ENCODE measurements at regions not wholly inside any gene's neighbourhood (a gene's known extent, or its start where the extent isn't known, plus 50 kb on each side); places are given as distances from the start of the nearest gene placed in this dataset.

DNA sequence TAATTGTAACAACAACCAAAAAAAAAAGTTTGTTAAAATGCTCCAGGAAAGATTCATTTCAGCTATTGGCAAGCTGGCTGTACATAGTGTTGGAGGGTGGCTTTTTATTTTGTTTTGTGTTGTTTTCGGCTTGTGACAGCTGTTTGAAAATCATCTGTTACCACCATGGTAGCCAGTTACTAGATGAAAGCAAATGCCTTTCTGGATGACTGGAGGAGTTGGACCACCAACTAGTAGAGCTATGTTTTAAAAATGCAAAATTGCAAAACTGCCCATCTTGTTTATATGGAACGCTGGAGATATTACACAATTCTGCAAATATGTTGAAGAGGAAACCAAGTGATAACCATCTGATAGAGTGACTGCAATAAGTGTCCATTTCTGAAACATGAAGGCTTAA, 53.2 kb upstream of the TNIP3 start:
- Histone ChIP-seq H3K9me3 (ENCODE audit: low read length) (no peaks in the 10 kb centered on the region), H3K36me3 (replicated peaks in 1 of 2; ENCODE audit: control insufficient read depth in 1 of 2, insufficient read depth in 2 of 2, low read length in 2 of 2) (no peaks in the 10 kb centered on the region), H3K4me1 (ENCODE audit: insufficient read depth, low read length) (no peaks in the 10 kb centered on the region), H3K27me3 (ENCODE audit: control insufficient read depth in 1 of 2, insufficient read depth in 2 of 2, low read length in 2 of 2) (no peaks in the 10 kb centered on the region; a peak in 2 of 5 replicates), H3K4me2 (ENCODE audit: low read depth, low read length) (no peak overlapping the region), H3K27ac (ENCODE audit: extremely low read length, insufficient read depth, low read length) (no peak overlapping the region), H4K20me1 (ENCODE audit: insufficient read depth, low read length) (no peaks in the 10 kb centered on the region), H2AFZ (ENCODE audit: low read length) (no peak overlapping the region), H3K79me2 (ENCODE audit: insufficient read depth, low read length) (no peaks in the 10 kb centered on the region), H3K4me3 (replicated peaks in 1 of 3; ENCODE audit: insufficient read depth in 1 of 3, low read depth in 2 of 3, low read length in 3 of 3) (no peak overlapping the region), H3K9ac (ENCODE audit: insufficient read depth, low read depth, low read length) (no peak overlapping the region)
- intact Hi-C loops (cut with micrococcal nuclease; ENCODE audit: unreplicated experiment): no loop called here
- in situ Hi-C loops (cut with HindIII; ENCODE audit: extremely low pct_ligation_motif_present, low pct_unique_long_range_greater_than_20kb): no loop called here
- ChIA-PET POLR2A (no interaction called here), CTCF (ENCODE audit: low intra/inter-chr PET ratio, low total read pairs) (no interaction called here)
- no peak for FAIRE-seq
- TF ChIP-seq AGO1 (IDR thresholded peaks at IDR 0.05; ENCODE audit: low read depth, low read length, poor library complexity, severe bottlenecking) (no peak), ZEB1 (IDR thresholded peaks at IDR 0.05; ENCODE audit: insufficient replicate concordance, low read depth) (no peak), ZNF556 (CRISPR knock-in tag; IDR thresholded peaks at IDR 0.05; ENCODE audit: borderline replicate concordance) (no peak), ZNF768 (CRISPR knock-in tag; IDR thresholded peaks at IDR 0.05) (no peak), NCOA2 (CRISPR knock-in tag; IDR thresholded peaks at IDR 0.05) (no peak), ZNF441 (CRISPR knock-in tag; IDR thresholded peaks at IDR 0.05; ENCODE audit: borderline replicate concordance) (no peak), ZNF883 (CRISPR knock-in tag; IDR thresholded peaks at IDR 0.05; ENCODE audit: not compliant biosample characterization) (no peak), ZNF431 (CRISPR knock-in tag; IDR thresholded peaks at IDR 0.05; ENCODE audit: borderline replicate concordance, low read depth) (no peak), MTF1 (CRISPR knock-in tag; IDR thresholded peaks at IDR 0.05) (no peak), ZNF616 (CRISPR knock-in tag; IDR thresholded peaks at IDR 0.05; ENCODE audit: low read depth) (no peak), MED8 (CRISPR knock-in tag; IDR thresholded peaks at IDR 0.05; ENCODE audit: insufficient replicate concordance) (no peak), ZNF691 (CRISPR knock-in tag; IDR thresholded peaks at IDR 0.05; ENCODE audit: borderline replicate concordance, low read depth) (no peak), ZBTB3 (CRISPR knock-in tag; IDR thresholded peaks at IDR 0.05; ENCODE audit: borderline replicate concordance, low read depth) (no peak), PRMT3 (CRISPR knock-in tag; IDR thresholded peaks at IDR 0.05; ENCODE audit: borderline replicate concordance, low read depth) (no peak)
- TF ChIP-seq, protein P1, sequence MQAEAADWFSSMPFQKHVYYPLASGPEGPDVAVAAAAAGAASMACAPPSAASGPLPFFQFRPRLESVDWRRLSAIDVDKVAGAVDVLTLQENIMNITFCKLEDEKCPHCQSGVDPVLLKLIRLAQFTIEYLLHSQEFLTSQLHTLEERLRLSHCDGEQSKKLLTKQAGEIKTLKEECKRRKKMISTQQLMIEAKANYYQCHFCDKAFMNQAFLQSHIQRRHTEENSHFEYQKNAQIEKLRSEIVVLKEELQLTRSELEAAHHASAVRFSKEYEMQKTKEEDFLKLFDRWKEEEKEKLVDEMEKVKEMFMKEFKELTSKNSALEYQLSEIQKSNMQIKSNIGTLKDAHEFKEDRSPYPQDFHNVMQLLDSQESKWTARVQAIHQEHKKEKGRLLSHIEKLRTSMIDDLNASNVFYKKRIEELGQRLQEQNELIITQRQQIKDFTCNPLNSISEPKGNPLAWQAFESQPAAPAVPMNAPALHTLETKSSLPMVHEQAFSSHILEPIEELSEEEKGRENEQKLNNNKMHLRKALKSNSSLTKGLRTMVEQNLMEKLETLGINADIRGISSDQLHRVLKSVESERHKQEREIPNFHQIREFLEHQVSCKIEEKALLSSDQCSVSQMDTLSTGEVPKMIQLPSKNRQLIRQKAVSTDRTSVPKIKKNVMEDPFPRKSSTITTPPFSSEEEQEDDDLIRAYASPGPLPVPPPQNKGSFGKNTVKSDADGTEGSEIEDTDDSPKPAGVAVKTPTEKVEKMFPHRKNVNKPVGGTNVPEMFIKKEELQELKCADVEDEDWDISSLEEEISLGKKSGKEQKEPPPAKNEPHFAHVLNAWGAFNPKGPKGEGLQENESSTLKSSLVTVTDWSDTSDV (CRISPR knock-in tag; IDR thresholded peaks at IDR 0.05): no peak
- TF ChIP-seq, protein P2, sequence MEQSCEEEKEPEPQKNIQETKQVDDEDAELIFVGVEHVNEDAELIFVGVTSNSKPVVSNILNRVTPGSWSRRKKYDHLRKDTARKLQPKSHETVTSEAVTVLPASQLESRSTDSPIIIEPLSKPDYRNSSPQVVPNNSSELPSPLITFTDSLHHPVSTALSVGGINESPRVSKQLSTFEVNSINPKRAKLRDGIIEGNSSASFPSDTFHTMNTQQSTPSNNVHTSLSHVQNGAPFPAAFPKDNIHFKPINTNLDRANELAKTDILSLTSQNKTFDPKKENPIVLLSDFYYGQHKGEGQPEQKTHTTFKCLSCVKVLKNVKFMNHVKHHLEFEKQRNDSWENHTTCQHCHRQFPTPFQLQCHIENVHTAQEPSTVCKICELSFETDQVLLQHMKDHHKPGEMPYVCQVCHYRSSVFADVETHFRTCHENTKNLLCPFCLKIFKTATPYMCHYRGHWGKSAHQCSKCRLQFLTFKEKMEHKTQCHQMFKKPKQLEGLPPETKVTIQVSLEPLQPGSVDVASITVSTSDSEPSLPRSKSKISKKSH (CRISPR knock-in tag; IDR thresholded peaks at IDR 0.05; ENCODE audit: borderline replicate concordance): no peak
- no TSS peak for BruUV-seq (replicated peaks)
- whole genome bisulfite sequencing (ENCODE audit: low lambda C conversion rate): 36% methylated on average over 2 of the region's 2 CpGs
- DNase-seq (ENCODE audit: low spot score): no peak
- no peak for ATAC-seq
